CMK (cell line): ENCODE measurements at regions not wholly inside any gene's neighbourhood (a gene's known extent, or its start where the extent isn't known, plus 50 kb on each side); places are given as distances from the start of the nearest gene placed in this dataset.

ENCODE experiments used
- DNase-seq: peaks from one replicate; pipeline ENCODE4 v3.0.0-alpha.2; 2010; ENCODE audit warnings: low read depth

DNA sequence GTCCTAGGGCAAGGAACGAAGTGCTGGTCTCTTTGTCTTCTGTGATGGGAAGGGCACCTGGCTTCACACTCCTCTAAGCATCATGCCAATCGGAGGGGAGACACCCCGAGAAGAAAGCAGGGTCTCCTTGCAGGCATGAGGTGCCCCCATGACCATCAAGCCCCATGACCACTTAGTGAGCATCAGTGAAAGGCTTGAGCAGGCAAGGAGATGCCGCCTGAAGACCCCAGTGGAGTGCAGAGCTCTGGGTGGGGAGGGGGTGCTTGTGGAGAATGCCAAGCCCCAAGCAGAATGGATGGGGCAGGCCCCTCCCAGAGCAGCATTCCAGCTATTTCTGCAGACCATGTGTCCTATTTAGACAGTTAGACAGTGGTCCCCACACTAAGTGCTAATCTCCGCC, 232.7 kb upstream of the TNRC6C start:
- DNase-seq, result no peak

DNA sequence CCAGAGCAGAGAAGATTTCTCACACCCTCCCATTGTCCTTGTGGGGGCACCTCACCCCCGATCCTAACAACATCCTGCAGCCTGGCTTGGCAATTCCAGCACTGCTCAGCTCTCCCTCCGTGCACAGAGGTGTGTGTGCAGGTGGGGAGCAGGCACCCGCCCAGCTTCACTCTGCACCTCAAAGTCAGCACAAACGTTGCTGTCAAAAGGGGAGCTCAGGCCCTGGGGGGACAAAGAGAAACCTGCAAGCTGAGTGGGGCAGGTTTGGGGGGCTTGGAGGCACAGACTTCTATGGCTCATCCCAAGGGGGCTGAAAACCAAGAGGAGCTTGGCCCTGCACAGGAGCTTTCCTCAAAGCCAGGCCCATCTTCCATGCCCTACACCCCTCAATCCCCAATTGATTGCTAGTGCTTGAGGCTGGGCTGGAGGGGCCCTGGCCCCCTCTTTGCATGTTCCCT, 231.9 kb upstream of the TNRC6C start:
- no peak for DNase-seq

DNA sequence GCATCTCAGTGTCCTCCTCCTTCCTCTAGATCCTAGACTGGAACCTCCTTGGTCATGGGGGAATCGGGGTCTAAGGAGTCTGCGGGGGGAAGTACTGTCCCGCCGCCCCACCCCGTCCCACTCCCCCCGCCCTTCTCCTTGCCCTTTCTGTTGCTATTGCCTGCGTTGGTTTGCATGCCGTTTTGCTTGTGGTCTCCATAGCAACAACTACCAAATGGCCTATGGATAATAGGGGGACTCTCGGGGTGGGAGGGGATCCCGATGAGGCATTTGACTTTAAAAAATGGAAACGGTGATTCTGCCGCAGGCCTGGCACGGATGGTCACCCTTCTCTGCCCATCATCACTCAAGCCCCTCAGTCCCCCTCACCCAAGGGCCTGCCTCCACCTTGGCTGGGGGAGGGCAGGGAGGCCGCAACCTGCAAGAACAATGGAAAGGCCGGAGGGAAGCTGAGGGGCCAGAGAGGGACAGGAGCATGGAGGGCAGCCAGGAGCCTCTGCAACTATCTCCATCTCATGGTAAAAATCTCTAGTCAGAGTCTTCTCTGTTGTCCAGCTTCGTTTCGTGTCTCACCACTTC, 231.4 kb upstream of the TNRC6C start:
- DNase-seq, result no peak

DNA sequence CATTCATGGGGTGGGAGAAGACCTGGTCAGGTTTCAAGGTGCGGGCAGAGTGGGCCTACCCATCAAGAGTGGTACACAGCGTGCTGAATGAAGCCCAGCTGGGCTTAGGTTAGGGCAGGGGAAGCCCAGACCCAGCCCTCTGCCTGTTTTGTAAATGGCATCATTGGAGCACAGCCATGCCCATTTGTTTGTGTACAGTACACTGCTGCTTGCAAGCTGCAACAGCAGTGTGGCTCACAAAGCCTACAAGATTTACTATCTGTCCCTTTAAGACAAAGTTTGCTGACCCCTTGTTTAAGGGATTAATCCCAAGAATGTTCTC, 230.1 kb upstream of the TNRC6C start:
- DNase-seq, result no peak

DNA sequence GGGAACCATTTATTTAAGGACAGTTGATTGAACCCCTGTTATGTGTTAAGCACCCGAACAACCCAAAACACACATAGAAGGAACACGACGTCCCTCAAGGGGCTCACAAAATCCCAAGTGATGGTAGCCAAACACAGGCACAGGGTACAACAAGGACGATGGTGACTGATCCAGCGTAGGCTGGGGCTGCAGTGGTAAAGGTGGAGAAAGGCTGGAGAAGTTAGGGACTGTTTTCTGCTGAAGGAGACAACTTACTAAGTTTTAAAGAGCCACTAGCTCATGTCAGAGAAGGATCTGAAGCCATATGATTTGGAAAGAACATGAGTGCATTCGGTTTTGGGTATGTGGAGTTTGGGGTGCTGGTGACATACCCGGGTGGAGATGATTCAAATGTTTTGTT, 229.6 kb upstream of the TNRC6C start:
- DNase-seq, result no peak

DNA sequence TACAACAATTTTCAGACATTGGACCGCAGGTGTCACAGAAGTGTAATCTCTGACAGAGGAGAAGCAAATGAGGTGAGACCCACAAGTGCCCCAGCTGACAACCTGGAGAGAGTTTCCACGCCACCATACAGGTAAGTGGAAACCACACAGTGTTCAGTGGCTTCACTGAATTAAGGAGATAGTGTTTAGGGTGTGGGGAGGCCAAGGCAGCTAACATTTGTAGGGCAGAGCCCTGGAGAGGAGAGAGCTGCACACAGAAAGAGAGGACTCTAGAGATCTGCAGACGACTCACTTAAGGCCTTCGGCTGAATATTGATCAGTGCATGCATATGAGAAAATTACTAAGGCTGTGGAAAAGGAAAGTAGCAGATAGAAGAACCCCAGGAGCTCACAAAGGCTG, 228.9 kb upstream of the TNRC6C start:
- no peak for DNase-seq

DNA sequence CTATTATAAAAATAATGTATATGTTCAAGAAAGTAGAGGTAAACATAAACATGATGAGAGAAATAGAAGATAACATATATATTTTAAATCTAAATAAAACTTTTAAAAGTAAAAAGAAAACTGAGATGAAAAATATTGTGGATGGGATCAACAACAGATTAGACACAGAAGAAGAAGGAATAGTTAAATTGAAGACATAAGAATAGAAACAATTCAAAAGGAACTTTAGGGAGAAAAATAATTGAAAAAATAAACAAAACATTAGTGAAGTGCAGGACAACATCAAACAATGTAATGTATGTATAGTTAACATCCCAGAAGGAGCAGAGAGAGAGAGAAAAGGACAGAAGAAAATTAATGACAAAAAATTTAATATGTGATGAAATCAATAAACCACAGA, 228.1 kb upstream of the TNRC6C start:
- no peak for DNase-seq

DNA sequence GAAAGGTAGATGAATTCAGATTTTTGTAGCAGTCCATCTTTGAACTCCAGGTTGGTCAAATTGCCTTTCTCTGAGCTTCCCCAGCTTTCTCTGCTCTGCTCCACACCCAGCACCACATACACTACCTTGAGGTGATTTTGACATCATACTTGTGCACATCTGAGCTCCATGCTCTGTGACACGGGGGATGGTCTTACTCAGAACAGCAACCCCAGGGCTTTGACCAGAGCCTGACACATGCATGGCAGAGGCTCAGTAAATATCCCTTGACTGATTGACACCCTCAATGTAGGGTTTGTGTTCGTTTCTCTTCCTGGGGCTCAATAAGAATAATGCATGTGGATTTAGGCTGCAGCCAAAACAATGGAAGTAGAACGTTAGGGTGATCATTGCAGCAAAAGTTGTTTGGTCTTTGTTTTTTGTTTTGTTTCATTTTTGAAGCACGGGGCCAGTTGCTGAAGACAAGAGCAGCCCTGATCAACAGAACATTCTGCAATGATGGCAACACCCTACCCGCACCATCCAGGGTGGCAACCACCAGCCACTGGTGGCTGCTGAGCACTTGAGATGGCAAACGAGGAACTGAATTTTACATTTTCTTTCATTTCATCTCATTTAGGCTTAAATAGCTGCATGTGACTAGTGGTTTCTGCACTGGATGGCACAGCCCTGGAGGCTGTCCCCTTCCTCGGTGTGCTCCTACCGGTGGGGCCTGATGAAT, 224.8 kb upstream of the TNRC6C start:
- DNase-seq, result no peak

DNA sequence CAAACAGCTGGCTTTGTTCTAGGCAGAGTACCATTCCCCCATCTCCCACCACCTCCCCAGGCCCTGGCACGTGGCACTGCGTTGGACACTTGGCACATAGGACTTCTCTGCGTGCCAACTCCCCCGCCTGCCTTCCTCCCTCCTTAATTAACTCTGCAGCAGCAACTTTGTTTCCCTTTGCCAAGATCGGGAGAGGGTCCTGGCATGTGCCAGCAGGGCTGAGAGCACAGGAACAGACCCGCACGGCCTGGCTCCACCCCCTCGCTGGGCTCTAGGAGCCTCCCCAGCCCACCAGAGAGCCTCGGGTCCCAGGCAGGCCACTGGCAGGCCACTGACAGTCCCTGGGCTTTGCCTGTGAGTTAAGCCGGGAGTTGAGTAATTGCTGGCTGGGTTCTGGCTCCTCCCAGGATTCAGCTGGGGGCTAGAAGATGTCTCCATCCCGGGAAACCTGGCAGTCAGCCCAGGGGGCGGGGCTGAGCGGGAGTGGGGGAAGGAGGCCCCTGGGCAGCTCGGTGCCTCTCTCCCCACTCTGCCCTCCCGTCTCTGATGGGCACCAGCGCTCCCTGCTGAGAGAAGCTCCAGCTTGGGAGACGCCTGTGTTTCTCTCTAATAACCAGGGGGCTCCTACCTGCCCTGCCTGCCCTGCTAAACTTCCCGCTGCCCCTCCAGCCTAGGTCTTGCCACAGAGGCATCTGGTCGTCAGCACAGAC, 224.0 kb upstream of the TNRC6C start:
- no peak for DNase-seq

DNA sequence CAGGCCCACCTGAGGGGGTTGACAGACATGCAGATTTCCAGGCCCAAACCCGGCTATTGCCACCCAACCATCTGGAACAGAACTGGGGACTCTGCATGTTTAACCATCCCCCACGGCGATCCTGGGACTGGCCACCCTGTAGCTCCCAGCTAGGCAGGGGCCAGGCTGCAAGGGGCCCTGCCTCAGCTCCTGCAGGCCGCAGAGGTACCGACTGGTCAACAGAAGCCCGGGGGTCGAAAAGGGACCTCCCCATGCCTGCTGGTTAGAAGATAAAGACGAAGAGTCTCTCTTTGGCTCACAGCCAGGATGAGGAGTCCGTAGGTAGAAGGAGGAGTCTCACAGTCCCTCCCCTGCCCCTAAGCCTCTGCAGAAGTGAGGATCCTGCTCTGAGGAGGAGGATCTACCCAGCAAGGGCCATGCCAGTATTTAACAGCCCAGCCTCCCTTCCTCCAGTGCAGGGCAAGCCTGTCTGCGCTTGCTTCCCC, 223.4 kb upstream of the TNRC6C start:
- DNase-seq, result no peak

DNA sequence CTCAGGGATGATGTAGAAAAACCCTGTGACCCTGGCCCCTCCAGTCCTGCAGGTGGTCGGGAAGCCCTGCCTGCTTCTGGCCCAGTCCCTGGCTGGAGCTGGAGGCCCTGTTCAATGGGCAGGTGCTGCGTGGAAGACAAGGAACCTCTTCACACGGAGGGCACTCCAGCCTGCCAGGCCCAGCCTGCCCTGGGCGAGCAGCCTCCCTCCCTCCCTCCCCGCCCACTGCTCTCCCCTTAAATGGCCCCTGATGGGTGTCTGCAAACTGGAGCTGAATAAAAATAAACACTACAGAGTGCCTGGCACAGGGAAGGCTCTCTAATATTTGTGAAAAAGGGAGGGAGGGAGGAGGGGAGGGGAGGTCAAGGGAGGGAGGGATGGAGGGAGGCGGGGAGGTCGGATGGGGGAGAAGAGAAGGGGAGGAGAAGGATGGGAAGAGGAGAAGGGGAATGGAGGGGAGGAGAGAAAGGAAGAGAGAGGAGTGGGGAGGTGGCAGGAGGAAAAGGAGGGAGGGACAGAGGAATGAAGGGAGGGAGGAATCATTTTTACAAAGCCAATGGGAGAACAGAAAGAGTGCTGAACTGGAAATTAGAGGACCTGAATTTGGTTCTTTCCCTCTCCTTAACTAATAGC, 222.8 kb upstream of the TNRC6C start:
- DNase-seq, result no peak

DNA sequence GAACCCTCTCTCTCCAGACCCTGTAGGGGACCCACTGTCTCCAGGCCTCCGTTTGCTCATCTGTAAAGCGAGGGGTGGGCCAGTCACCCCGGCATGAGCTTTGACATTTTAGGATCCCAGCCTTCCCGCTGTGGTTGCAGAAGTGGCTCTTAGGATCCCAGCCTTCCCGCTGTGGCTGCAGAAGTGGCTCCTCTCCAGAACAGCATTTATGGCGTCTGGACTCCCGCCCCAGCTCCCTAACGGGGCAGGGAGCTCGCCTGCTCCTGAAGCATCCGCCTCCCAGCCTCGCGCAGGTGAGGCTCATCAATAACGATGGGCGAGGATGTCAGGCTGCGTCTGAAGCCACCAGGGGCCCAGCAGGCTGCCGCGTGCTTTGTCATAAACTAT, 222.3 kb upstream of the TNRC6C start:
- DNase-seq, result no peak

DNA sequence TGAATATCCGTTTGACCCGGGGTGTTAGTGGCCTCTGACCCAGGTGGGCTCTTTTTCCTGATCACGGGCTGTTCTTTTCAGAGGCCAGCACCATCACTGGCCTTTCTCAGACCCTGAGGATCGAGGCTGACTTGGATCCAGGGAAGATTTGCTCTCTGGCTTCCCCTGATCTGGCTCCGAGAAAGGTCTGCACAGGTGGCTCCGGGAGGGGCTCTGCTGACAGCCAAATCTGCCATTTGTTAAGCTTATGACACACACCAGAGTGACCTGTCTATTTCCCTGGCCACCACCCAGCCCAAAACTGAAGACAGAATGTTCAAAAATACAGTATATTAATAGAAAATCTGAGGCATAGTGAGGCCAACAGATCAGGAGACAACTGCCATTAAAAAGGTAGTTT, 221.8 kb upstream of the TNRC6C start:
- DNase-seq, result no peak

DNA sequence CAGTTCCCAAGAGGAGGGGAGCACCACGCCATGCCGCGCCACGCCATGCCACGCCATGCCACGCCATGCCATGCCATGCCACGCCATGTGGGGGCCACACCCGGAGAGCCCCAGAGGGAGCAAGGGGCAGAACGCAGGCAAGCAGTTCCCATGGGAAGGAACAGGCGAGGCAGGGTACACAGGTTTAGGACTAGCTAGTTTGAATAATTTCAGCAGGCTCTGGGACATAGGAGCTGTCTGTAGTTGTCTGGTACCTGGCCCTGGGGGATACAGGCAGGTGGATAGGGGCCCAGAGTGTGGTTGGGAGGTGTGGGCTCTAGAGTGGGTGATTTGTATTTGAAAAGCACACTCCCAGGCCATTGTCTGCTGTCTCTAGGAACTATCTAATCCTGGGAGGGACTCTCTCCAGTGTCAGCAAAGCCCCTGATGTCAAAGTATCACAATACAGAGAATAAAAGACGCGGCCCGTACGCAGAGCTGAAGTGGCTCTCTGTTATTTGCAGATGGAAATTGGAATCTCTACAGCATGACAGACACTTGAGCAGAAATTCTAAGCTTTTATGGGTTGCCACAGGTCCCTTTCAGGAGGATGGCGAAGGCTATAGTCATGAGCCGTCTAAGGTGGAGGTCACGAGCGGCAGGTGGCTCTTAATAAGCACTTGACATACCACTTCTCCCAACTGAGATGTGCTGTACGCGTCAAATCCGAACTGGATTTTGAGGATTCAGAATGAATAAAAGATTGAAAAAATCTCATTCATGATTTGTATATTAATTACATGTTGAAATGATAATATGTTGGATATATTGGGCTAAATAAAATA, 220.8 kb upstream of the TNRC6C start:
- DNase-seq, result no peak

DNA sequence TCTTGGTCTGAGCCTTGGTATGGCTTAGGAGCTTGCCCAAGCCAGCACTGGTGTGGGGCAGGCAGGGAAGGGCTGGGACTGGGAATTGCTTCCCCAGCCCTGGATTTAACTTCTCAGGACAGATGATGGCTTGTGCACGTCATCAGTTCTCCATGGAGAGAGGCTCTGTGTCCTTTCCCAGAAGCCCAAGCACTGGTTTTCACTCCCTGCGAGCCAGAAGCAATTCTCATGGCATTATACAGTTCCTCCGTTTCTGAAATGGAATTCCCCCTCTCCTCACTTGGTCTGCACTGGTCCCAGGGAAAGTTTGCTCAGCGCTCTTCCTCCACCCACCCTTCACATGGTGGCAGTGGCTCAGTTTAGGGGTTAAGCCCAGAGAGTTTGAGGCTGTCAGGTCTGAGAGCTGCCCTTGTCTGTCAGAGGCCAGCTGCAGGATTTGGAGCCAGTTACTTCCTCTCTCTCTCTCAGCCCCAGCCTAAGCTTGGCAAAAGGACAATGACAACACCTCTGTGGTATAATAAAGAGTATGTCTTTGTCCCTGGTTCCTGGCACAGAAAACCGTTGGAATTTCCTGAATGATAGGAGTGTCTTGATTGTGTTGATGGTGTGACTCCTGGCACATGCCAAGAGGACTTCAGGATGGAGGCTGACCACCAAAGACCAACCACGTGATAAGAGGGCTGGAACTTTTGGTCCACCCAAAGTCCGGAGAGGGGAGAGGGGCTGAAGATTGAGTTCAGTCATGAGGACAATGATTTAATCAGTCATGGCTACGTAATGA, 219.6 kb upstream of the TNRC6C start:
- DNase-seq, result no peak

DNA sequence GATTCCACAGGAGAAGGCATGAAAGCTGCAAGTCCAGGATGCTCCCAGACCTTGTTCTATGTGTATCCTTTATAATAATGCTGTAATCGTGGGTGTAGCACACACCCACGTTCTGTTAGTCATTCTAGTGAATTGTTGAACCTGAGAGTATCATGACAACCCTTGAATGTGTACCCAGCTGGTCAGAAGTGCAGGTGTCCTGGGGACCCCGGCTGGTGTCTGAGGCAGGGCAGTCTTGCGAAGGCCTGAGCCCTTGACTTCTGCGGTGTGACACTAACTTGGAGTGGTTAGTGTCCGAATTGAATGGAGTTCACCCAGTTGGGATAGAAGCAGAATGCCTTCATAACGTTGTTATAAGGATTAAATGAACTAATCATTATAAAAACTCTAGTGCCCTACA, 218.0 kb upstream of the TNRC6C start:
- DNase-seq, result no peak

DNA sequence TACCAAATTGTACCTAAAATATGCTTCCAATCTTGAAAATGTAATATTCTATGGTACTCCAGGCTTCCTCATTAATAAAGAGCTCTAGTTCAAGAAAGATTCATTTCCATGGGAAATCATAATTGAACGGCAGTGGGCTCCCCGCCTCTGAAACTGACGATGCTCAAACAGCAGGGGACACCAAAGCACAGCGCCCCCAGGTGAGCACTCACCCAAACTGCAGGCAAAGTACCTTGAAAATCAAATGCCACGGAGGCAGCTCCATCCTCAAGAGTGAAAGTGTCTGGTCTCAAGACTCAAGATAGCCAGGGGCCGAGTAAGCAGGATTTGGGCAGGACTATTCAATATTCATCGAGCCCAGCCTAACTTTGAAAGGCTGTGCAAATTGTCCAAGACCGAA, 217.4 kb upstream of the TNRC6C start:
- no peak for DNase-seq

DNA sequence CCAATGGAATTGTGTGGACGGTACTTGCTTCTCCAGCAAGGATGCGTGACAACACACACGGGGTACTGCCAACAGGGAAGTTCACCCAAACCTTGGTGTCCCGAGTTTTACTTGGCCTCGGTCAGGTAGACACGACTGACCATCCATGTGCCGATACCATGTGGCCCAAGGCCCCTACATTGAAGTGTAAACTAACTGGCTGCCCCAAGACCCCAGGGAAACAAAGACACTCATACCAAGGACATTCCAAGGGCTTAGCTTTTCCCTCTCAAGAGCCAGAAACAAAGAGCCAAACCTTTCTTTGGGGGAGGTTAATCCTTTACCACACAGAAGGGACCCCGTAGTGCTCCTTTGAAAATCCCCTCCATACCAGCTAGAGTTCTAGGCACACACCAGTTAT, 215.9 kb upstream of the TNRC6C start:
- no peak for DNase-seq

DNA sequence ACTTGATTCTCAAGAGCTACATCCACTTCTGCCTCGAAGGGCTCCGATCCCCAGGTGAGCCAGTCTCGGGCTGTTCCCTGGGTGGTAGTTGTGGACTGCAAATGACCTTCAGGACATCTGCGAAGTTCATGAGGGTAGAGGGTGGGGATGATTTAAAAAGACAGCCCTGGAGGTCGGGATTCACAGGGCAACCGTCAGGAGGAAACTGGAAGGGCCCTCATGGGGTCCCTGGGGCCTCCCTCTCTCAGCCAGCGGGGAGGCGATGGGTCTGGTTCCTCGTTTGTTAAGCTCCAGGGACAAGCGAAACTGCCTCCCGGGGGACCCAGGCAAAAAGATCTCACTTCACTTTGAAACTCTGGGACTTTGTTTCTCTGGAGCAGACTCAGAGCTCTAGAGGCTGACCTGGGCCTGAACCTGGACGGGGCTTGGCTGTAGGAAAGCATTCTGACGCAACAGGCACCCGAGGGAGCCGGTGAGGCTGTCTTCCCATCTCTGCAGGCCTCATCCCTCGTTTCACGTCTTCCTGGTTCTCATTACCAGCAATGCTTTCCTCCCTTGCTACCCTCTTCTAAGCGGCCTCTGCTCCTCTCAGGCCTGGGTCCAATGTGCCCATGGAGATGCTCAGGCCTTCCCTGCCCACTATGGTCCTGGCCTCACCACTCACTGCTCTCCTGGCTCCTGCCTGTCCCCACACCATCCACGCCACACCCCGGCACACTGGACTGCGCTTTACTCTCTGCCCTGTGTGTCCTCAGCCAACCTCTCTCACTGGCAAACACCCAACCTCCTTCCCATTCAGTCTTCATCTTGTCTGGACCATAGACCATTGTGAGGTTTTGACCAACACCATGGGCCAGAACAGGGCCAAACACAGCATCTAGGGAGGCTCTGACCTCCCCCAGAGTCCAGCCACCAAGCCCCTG, 214.2 kb upstream of the TNRC6C start:
- DNase-seq, result no peak

DNA sequence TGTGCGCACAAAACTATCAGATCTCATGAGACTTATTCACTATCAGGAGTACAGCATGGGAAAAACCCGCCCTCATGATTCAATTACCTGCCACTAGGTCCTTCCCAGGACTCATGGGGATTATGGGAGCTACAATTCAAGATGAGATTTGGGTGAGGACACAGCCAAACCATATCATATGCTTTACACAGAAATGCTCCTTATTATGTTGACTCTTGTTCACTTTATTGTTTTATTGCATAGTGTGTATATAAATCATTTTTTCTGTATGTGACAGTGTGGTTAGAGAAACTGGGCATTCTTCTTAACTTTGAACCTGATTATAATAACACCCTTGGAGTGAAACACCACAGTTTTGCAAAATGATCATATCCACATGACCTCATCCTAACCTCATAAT, 212.8 kb upstream of the TNRC6C start:
- no peak for DNase-seq
